HG03066 (cell line): ENCODE measurements at regions not wholly inside any gene's neighbourhood (a gene's known extent, or its start where the extent isn't known, plus 50 kb on each side); places are given as distances from the start of the nearest gene placed in this dataset.
"Not testable (repeated sequence)": the region's sequence is repeated elsewhere in the genome, so short reads cannot be mapped to it uniquely, and the experiment has no call there.

Experiments
- ATAC-seq: cut with Tn5 transposase; IDR thresholded peaks from one replicate; pipeline ENCODE4 v1.9.1; 2021; ENCODE audit warnings: low read depth; ENCODE audit not compliant: unreplicated experiment

DNA sequence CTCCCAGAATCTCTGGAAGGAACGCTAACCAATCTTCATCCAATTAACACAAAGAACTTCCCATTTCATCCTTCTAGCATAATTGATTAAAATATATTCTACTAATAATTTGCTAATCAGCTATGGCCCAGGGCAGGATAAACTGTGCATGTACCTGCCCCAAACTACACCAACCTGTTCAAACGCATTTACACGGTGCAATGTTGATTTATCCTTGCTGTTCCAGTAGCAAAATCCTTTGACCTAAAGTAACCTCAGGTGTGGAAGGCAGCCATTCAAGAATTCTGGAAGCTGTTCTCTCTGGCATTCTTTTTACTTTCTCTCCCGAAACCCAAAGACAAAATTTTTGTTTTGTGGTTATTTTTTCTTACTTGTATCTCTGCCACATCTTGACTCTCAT is 309.4 kb downstream of the ZNF674 start:
- ATAC-seq = no peak

DNA sequence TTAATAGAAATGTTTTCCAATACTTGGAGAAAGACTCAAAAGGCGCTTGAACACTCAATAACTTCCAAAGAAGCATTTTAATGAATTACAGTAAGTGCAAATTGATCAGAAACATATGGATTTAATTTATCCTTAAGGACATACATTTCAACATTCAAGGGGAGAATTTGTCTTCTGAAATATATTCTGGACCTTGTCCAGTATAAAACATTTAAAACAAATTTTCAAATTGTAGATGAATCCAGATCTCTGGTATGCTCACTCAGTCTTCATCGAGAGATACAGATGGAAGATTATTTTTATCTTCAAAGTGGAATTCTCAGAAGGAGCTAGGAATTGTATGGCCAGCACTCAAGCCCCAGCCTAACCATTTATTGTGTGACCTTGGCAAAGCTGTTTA is 310.4 kb downstream of the ZNF674 start:
- no peak for ATAC-seq

DNA sequence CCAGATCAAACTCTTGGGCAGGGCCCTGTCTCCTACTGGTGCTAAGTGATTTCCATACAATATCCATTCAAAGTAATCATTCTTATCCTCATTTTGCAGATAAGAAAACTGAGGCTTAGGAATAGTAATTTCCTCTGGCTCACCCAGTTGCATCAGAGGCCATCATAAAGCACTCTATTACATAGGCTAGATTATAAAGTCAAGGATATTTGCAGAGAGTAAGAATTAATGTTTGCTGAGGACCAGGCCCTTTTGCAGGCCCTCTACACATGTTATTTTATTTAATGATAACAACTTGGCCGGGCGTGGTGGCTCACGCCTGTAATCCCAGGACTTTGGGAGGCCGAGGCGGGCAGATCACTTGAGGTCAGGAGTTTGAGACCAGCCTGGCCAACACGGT is 316.8 kb downstream of the ZNF674 start:
- ATAC-seq = no peak

DNA sequence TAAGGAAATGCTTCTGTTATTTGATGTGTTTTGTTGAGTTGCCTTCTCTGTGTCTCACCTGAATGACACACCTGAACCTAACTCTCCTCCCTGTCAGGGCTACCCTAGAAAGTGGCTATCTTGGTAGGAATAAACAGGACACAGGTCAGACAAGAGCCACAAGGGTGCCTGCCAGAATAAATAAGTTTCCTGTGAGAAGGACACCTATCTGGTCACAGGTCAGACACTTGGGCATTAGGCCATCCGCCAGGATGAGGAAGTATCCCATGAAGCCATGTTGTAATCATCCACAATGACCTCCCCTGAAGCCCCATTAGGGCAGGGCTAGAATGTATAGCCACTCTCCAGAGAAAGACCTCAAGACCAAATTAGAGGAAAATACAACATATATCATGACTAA is 318.8 kb downstream of the ZNF674 start:
- ATAC-seq = no peak

DNA sequence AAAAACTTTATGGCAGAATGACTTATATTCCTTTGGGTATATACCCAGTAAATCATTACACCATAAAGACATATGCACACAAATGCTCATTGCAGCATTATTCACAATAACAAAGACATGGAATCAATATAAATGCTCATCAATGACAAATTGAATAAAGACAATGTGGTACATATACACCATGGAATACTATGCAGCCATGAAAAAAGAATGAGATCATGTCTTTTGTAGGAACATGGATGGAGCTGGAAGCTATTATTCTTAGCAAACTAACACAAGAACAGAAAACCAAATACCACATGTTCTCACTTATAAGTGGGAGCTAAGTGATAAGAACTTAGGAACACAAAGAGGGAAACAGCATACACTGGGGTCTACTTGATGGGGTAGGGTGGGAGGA is 321.7 kb downstream of the ZNF674 start:
- not testable (repeated sequence) for ATAC-seq

DNA sequence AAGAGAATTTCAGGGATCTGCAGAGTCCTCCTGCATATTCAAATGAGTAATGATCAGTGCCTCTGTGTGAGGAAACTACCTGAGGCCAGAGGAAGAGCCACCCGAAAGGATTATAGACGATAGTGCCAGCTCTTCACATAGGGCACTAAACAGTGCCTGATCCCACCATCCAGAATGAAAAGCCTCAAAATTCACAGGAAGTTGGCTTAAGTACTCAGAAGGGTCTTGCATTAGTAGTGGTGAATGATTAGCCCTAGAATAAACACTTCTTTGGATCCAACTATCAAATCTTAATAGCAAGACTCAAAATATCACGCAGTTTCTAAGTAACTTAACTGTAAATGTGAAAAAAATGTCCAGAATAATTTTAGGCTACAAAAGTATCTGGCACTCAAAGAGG is 324.4 kb downstream of the ZNF674 start:
- no peak for ATAC-seq

DNA sequence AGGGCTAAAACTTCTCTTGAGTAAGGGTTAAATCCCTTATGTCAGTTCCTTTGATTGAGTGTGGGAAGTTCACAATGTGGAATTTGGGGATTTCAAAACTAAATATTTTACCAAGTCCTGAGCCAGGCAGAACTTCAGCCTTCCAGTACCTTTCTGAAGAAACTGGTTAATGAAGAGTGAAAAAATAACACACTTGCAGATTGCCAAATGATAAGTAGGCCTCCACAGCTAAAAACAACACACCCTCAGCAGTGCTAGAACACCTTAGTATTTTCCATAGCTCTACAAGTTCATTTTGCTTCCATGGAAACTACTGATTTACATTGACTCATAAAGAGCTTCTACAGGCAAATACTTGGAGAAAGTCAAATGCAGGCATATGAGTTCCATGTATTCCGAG is 326.8 kb downstream of the ZNF674 start:
- ATAC-seq = no peak

DNA sequence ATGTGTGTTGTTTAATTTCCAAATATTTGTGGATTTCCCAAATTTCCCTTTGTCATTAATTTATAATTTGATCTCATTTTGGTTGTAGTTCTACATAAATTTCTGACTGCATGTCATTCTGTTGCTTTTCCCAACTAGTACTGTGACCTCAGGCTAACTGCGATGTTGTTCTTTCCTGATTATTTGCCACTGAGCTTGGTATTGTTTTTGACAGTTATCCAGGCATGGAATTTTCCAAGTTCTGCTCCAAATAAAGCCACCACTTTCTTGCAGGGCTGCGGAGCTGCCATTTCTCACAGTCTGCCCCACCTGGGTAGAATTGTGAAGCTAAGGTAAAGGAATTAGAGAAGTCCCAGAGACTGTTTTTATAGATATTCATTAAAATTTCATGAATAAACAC is 328.8 kb downstream of the ZNF674 start:
- ATAC-seq = no peak

DNA sequence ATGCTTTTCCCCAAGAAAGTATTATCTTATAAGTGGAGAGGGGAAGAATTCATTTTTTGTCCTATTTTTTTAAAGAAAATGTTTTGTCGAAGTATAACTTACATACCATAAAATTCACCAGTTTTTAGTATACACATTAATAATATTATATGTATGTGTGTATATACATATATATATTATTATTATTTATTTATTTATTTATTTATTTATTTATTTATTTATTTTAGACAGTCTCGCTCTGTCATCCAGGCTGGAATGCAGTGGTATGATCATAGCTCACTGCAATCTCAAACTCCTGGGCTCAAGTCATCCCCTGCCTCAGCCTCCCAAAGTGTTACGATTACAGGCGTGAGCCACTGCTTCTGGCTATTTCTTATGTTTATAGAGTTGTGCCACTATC is 334.1 kb downstream of the ZNF674 start:
- ATAC-seq = no peak

DNA sequence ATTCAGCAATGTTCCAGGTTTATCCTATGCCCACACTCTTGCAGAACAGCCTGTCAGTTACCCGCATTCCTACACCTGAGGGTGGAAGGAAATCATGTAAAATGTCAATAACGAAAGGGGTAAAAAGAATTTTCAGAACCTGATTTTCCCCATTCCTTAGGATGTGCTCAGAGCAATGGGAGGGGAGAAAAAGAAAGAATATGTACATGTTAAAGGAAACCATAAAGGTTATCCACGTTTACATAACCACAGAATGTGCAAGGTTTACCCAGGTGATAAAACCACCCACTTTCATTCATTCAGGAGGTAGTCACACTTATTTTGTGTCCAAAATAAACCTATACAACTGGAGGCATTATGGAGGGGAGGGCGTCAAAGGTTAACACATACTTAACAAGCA is 335.5 kb downstream of the ZNF674 start:
- ATAC-seq = no peak

DNA sequence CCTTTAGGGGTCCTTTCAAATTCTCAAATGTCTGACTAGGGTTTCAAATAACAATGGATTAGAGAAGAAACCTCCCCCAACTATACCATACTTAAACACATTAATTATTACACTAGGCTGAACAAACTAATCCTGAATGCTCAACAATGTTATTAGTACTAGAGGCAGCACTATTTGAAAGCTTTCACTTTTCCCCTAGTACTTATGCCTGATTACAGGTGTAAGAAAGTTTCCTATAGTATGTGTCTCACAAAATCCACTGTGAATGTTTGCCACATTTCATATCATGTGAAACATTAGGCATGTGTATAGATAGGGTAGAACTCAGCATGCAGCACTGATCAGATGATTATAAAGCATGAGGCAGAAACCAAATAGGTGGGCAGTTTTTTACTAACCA is 336.2 kb downstream of the ZNF674 start:
- ATAC-seq = no peak

DNA sequence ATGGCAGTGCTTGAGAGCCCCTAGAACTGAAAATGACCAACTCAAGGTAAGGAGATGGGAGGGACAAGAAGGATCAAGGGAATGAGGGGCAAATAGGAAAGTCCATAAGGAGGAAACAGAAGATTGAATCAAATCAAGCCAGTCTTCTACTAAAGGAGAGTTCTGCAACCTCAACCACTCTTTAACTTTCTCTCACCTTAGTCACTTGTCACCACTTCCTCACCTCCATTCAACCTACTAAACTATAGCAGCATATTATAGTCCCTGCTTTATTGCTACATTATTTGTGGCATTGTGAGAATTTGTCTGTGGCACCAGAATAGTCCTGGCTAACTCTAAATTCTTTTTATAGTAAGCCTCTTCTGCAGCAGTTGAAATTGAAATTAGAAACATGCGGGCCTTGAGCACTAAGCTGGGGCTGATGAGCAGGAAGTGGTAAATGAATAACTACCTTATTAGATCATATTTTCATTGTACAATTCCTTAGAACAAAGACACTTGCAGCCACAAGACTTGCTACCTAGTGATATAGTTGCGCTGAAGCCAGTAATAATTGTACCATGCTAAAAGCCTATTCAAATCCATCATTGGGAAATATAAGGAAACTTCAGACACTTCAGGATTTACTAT is 336.9 kb downstream of the ZNF674 start:
- ATAC-seq = peak; percentile 57

DNA sequence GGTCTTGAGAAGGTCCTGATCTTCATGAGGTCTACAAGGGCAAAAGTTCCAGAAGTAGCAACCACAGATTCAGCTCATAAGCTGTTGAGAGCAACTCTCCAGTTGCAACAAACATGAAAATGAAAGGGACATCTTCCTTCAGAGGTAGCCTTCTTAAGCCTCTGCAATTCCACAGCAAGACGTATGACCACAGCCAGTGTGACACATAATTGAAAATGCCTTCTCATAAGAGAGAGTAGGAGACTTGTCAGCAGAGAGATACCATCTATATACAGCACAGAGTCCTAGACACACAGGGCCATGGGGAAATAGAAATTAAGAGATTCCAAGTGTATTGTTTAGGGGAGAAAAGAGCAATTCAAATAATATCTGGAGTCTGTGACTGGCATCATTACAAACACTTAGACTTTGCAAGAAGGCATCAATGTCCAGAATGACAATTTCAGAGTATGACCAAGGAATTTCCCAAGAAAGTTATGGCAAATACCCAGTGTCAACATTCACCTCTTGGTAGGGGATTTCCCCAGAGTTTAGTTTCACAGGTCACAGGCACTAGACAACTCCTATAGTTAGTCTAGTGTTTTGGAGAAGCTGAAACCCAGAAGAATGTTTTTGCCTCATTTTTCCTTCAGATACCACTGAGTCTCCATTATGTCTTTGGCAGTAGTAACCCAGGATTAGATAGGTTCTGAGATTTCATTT is 340.3 kb downstream of the ZNF674 start:
- no peak for ATAC-seq

DNA sequence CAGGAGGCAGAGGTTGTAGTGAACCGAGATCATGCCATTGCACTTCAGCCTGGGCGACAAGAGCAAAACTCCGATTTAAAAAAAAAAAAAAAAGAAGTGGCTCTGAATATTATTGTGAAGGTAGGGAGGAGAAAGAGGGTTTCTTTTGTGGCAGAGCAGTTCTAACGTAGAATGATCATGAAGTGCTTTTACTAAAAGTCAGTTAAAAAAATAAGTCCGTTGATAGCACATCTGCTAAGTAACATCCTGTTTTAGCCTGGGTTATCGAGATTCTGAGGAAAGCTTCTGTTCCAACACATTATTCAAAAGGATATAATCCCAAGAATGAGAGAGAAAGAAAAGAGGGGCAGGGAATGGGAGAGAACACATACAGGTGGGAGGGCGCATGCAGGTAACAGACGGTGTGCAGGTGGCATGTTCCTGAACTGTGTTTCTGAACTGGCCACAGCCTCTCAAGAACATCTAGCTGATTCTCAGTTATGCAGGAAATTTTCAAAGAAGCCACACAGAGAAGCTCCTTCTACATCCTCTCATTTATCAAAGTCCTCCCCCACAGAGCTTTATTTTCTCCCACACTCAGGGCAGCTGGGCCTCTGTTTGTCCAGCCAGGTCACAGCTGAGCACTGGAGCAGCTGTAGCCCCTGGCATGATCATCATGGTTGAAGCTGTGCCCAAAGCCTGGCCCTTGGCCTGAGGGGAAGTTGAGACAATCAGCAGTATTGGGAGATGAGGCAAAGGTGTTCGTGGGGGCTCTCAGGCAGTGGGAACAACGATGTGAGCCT is 342.3 kb downstream of the ZNF674 start:
- ATAC-seq = no peak

DNA sequence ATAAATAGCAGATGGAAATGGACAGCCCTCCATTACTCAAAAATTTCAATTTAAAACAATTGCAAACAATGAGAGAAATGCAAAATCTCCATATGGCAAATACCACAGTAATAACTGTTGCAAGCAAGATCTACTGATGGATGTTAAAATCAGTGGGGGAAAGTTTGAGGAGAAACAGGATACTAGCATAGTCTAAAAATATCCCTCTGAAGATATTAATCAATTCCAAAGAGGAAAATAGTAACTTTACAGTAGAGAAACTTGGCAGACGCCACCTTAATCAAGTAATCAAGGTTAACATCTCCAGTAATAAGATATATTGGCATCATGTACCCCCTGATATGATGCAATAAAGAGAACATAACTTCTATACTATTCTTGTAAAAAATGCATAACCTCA is 344.8 kb downstream of the ZNF674 start:
- ATAC-seq = no peak

DNA sequence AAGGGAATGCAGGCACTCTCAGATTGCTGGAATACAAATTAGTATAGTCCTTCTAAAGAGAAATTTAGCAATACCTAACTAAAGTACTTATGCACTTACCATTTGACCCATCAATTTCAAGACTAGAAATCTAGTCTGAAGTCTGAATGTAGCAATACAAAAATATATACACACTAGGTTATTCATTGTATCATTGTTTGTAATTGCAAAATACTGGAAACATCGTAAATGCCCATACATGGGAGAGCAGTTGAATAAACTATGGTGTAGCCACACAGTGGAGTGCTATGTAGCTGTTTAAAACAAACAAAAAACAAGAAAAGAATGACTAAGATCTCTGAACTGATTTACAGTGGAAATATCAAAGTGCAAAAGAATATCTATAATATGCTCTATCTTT is 346.4 kb downstream of the ZNF674 start:
- no peak for ATAC-seq

DNA sequence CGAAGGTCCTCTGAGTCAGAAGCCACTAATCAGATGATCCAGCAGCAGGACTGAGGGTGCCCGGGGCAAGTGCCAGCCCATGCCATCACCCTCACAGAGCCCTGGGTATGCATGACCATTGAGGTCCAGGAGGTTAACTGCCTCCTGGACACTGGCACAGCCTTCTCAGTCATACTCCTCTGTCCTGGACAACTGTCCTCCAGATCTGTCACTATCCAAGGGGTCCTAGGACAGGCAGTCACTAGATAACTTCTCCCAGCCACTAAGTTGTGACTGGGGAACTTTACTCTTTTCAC is 358.5 kb downstream of the ZNF674 start:
- not testable (repeated sequence) for ATAC-seq

DNA sequence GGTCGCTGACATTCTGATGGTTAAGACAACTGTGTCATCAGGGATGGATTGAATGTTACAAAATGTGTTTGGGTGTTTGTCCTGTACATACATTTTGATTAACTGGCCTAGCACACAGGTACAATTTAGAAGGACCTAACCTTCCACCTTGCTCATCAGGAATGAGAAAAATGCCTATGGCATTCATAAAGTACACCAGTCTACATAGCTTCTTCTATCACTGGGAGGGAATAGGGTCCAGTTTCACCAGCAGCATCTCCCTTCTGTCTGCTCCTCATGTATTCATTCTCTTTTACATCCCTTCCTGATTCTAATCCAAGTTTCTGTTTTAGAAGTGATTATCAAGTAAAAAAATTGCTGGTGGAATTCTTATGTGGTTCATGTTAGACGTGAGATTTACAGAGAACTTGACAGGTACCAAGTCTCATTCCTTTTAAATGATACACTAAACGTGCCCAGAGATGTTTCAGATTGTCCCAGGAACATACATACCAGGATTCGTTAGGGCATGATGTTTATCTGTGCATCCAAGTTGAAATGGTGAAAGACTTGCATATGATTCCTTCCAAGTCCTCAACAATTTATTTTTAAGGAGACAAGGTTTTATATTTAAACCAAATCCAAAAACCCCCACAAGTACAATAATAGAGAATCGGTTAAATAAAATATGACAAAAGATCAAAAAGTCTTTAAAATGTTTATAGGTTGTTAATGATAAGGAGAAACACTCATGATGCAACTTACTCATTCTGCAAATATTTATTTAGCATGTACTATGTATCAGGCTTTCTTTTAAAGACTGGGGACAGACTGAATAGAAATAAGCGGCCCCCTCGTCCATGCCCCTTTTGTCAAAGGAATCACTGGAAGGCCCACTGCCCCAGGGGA is 359.1 kb downstream of the ZNF674 start:
- no peak for ATAC-seq

DNA sequence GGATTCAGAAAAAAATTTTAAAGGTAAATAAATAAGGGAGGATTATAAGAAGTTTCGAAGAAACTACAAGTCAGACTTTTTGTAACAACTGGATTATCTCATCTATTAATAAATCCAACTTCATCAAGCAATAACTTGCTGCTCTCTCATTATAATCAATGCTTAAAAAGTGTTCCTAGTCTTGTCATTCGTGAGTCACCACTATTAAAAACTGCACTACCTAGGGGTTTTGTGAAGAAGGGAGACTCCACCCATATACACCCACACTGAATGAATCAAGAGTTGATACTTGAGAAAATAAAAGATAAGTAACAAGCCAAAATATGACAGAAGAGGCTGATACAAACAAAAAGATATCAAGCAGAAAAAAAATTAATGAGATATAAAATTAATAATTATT is 360.5 kb downstream of the ZNF674 start:
- no peak for ATAC-seq

DNA sequence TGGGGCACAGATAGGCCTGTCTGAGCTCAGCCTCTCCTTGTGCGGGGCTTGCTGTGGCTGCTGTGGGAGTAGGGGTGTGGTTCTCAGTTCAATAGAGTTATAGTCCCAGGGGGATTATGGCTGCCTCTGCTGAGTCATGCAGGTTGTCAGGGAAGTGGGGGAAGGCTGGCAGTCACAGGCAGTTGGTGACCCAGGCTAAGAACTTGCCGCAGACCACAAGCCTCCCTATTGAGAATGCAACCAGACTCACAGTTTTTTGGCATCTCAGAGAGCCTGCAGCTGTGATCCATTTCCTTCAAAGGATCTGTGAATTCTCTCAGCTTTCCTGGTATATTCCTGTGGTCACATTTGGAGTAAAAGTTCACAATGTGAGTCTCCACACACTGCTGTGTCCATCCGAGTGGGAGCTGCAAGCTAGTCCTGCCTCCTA is 364.9 kb downstream of the ZNF674 start:
- peak; percentile 76 for ATAC-seq

DNA sequence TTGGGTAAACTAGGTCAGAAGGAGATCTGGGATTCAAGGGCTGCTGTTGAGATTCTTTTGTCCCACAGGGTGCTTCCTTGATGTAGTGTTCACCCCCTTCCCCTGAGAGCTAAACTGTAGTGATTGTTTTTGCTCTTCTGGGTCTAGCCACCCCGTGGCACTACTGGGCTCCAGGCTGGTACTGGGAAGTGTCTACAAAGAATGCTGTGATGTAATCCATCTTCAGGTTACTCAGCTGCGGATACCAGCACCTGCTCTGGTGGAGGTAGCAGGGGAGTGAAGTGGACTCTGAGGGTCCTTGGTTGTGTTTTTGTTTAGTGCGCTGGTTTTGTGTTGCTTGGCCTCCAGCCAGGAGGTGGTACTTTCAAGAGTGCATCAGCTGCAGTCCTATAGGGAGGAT is 365.5 kb downstream of the ZNF674 start:
- no peak for ATAC-seq
